Neuronal stem cell (in vitro differentiated cells): ENCODE measurements at regions not wholly inside any gene's neighbourhood (a gene's known extent, or its start where the extent isn't known, plus 50 kb on each side); places are given as distances from the start of the nearest gene placed in this dataset.

ENCODE experiments used
- DNase-seq: peaks from one replicate; pipeline ENCODE4 v3.0.0-alpha.2; 2013; ENCODE audit warnings: low spot score
- H2AFZ ChIP-seq: one replicate; pipeline ENCODE4 v1.6.1; 2013; ENCODE audit warnings: mild to moderate bottlenecking, low read length, inconsistent platforms
- H2AK5ac ChIP-seq: 2 replicates; pipeline ENCODE4 v1.6.1; 2013; ENCODE audit warnings: low read depth, mild to moderate bottlenecking, inconsistent platforms, low read length, moderate library complexity, mixed read lengths
- H2BK120ac ChIP-seq: 2 replicates; pipeline ENCODE4 v1.6.1; 2013; ENCODE audit warnings: low read depth, mild to moderate bottlenecking, inconsistent platforms, low read length, moderate library complexity, mixed read lengths
- H2BK12ac ChIP-seq: one replicate; pipeline ENCODE4 v1.6.1; 2013; ENCODE audit warnings: low read length, inconsistent platforms
- H2BK15ac ChIP-seq: 2 replicates; pipeline ENCODE4 v1.6.1; 2013; ENCODE audit warnings: mild to moderate bottlenecking, low read length, inconsistent platforms, mixed read lengths
- H2BK5ac ChIP-seq: one replicate; pipeline ENCODE4 v1.6.1; 2013; ENCODE audit warnings: inconsistent platforms, mild to moderate bottlenecking, low read length, moderate library complexity
- H3K14ac ChIP-seq: one replicate; pipeline ENCODE4 v1.6.1; 2013; ENCODE audit warnings: low read length, inconsistent platforms
- H3K18ac ChIP-seq: 2 replicates; pipeline ENCODE4 v1.6.1; 2013; ENCODE audit warnings: low read length, inconsistent platforms
- H3K23ac ChIP-seq: 2 replicates; pipeline ENCODE4 v1.6.1; 2013; ENCODE audit warnings: low read depth, mild to moderate bottlenecking, mixed read lengths, low read length, inconsistent platforms; ENCODE audit not compliant: poor library complexity
- H3K27ac ChIP-seq: replicated peaks from 3 replicates; pipeline ENCODE4 v1.5.1; 2013; ENCODE audit warnings: low read length, inconsistent platforms
- H3K27me3 ChIP-seq, 3 experiments: 2 replicates each; pipeline ENCODE4 v1.6.1; 2013; ENCODE audit warnings: low read length in 3 of 3, mild to moderate bottlenecking in 2 of 3, inconsistent platforms in 1 of 3, low read depth in 1 of 3, mixed read lengths in 1 of 3, moderate library complexity in 1 of 3; ENCODE audit not compliant: control insufficient read depth in 3 of 3, insufficient read depth in 3 of 3
- H3K36me3 ChIP-seq, 2 donors: replicated peaks in 1 of 2; 2 replicates each; pipeline ENCODE4 v1.6.1; 2013; ENCODE audit warnings: low read length in 2 of 2; ENCODE audit not compliant: control insufficient read depth in 2 of 2, insufficient read depth in 2 of 2
- H3K4ac ChIP-seq: 2 replicates; pipeline ENCODE4 v1.6.1; 2013; ENCODE audit warnings: inconsistent platforms, mild to moderate bottlenecking, low read length, moderate library complexity
- H3K4me1 ChIP-seq, 2 donors: 1 replicate in 1 of 2; 2 replicates in 1 of 2; pipeline ENCODE4 v1.6.1; 2013; ENCODE audit warnings: low read length in 2 of 2, low read depth in 1 of 2; ENCODE audit not compliant: control insufficient read depth in 2 of 2, insufficient read depth in 1 of 2
- H3K4me2 ChIP-seq: one replicate; pipeline ENCODE4 v1.6.1; 2013; ENCODE audit warnings: mild to moderate bottlenecking, low read length, inconsistent platforms; ENCODE audit not compliant: insufficient read depth, poor library complexity, severe bottlenecking
- H3K4me3 ChIP-seq, 2 donors: 2 replicates each; pipeline ENCODE4 v1.5.1; 2013; ENCODE audit warnings: low read length in 2 of 2, mild to moderate bottlenecking in 2 of 2, inconsistent platforms in 1 of 2, moderate library complexity in 1 of 2
- H3K79me1 ChIP-seq: one replicate; pipeline ENCODE4 v1.6.1; 2013; ENCODE audit warnings: low read depth, mild to moderate bottlenecking, inconsistent platforms, low read length, moderate library complexity
- H3K9ac ChIP-seq: one replicate; pipeline ENCODE4 v1.6.1; 2013; ENCODE audit warnings: mild to moderate bottlenecking, low read depth, low read length, inconsistent platforms; ENCODE audit not compliant: poor library complexity
- H3K9me3 ChIP-seq, 2 donors: replicated peaks in 1 of 2; 2 replicates each; pipeline versions ENCODE3 to v1.6.1; 2013; ENCODE audit warnings: low read length in 2 of 2, mild to moderate bottlenecking in 2 of 2, inconsistent platforms in 1 of 2, low read depth in 1 of 2, mixed read lengths in 1 of 2, moderate library complexity in 1 of 2; ENCODE audit not compliant: control insufficient read depth in 2 of 2, insufficient read depth in 1 of 2
- H4K8ac ChIP-seq: one replicate; pipeline ENCODE4 v1.6.1; 2013; ENCODE audit warnings: low read depth, mild to moderate bottlenecking, inconsistent platforms, low read length, moderate library complexity
- H4K91ac ChIP-seq: one replicate; pipeline ENCODE4 v1.6.1; 2013; ENCODE audit warnings: low read length, low read depth, mild to moderate bottlenecking, inconsistent platforms; ENCODE audit not compliant: poor library complexity
- WGBS, 2 donors: extraction: QIAGEN DNeasy Blood & Tissue Kit; methylation state at CpG; one replicate each; pipeline ENCODE4 v1.1.7; 2013; ENCODE audit warnings: missing lambda C conversion rate in 2 of 2, mixed read lengths in 1 of 2; ENCODE audit not compliant: insufficient read length in 2 of 2, insufficient replicate concordance in 1 of 2; ENCODE audit errors: extremely low coverage in 2 of 2; 5-methylcytosine and 5-hydroxymethylcytosine counted together

- no peak overlapping the region for H2BK15ac ChIP-seq
- no CpG with 5 or more reads among the region's 5 CpGs for WGBS, 2 donors
- H3K4ac ChIP-seq, result no peak overlapping the region
- H2BK120ac ChIP-seq, result no peak overlapping the region
- H3K27me3 ChIP-seq, result peaks cover 0 to 19% (median 0%) of the 10 kb centered on the region in 3 experiments
- no peak overlapping the region for H2BK12ac ChIP-seq
- H3K79me1 ChIP-seq, result no peaks in the 10 kb centered on the region
- no peaks in the 10 kb centered on the region for H3K9me3 ChIP-seq
- peaks cover 9 to 12% of the 10 kb centered on the region in 2 donors for H3K4me1 ChIP-seq
- H2AFZ ChIP-seq, result no peak overlapping the region
- no peak overlapping the region for H3K18ac ChIP-seq
- no peak overlapping the region for H4K91ac ChIP-seq
- no peak overlapping the region for H3K23ac ChIP-seq
- H3K4me3 ChIP-seq, result no peak overlapping the region
- H3K36me3 ChIP-seq, result no peaks in the 10 kb centered on the region
- H2AK5ac ChIP-seq, result no peak overlapping the region
- no peak overlapping the region for H3K9ac ChIP-seq
- no peak for DNase-seq
- H3K4me2 ChIP-seq, result no peak overlapping the region
- no peak overlapping the region for H3K27ac ChIP-seq
- no peak overlapping the region for H2BK5ac ChIP-seq
- no peak overlapping the region for H3K14ac ChIP-seq
- no peak overlapping the region for H4K8ac ChIP-seq
These were observed 292.2 kb downstream of the RRAGC start for GRCh38 chr1:38567401-38567800.

GRCh38 chr1:38565020-38565491 lies 294.5 kb downstream of the RRAGC start:
- Histone ChIP-seq H2AFZ (no peak overlapping the region), H2BK5ac (no peak overlapping the region), H2AK5ac (no peak overlapping the region), H3K4ac (no peak overlapping the region), H3K9me3 (no peaks in the 10 kb centered on the region), H4K91ac (no peak overlapping the region), H2BK15ac (no peak overlapping the region), H3K4me2 (no peak overlapping the region), H3K18ac (no peak overlapping the region), H3K4me3 (no peak overlapping the region), H3K79me1 (no peaks in the 10 kb centered on the region), H2BK12ac (no peak overlapping the region), H3K14ac (no peak overlapping the region), H4K8ac (no peak overlapping the region), H3K4me1 (peaks cover 0 to 2% of the 10 kb centered on the region in 2 donors), H3K27ac (no peak overlapping the region), H3K9ac (no peak overlapping the region), H3K23ac (no peak overlapping the region), H3K27me3 (peaks cover 0 to 16% (median 2%) of the 10 kb centered on the region in 3 experiments), H3K36me3 (no peaks in the 10 kb centered on the region), H2BK120ac (no peak overlapping the region)
- no peak for DNase-seq
- no CpG with 5 or more reads among the region's 5 CpGs for WGBS, 2 donors

DNA sequence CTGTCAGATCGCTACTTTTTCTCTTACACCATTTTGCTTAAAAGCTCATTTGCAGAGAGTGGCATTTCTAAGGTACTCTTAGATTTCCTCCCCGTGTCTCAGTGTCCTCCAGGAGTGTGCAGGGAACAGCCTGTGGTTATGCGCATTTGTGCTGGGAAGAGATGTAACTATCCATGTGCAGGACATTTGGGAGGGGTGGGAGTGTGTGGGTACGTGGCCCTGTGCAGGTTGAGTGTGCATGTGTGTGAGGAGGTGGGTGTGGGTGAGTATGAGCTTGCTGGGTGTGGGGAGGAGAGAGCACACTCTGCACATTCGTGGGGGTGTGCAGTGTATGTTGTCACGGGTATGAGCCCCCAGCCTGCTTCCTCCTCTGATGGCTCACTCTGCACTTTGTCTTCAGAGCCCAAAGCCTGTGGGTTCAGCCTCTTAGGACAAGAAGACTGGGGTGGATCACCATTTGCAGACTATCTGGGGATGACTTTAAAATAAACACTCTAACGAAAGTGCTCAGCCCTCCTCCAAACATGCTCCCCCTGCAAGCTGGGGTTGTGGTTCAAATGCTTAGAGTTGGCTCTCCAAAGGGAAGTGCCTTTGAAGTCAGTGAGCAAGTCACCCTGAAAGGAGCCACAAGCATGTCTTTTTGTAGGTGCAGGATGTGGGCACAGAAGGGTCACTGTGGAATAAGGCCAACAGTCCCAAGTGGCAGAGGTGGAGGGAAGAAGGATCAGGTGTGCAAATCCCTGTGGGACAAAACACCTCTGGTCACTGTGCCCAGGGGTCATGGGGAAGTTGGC lies 295.4 kb downstream of the RRAGC start:
- H3K4me3 ChIP-seq, result no peak overlapping the region
- no peak overlapping the region for H2BK15ac ChIP-seq
- H4K91ac ChIP-seq, result no peak overlapping the region
- H3K36me3 ChIP-seq, result no peaks in the 10 kb centered on the region
- no peak overlapping the region for H3K4me2 ChIP-seq
- no peak overlapping the region for H2AK5ac ChIP-seq
- DNase-seq, result no peak
- H2AFZ ChIP-seq, result no peak overlapping the region
- H3K9me3 ChIP-seq, result no peaks in the 10 kb centered on the region
- H3K4ac ChIP-seq, result no peak overlapping the region
- peaks cover 4 to 7% of the 10 kb centered on the region in 2 donors for H3K4me1 ChIP-seq
- no peak overlapping the region for H3K23ac ChIP-seq
- H3K79me1 ChIP-seq, result no peaks in the 10 kb centered on the region
- WGBS, 2 donors, result no CpG with 5 or more reads among the region's 7 CpGs
- H3K9ac ChIP-seq, result no peak overlapping the region
- peaks cover 0 to 12% (median 2%) of the 10 kb centered on the region in 3 experiments for H3K27me3 ChIP-seq
- no peak overlapping the region for H2BK120ac ChIP-seq
- H2BK5ac ChIP-seq, result no peak overlapping the region
- no peak overlapping the region for H2BK12ac ChIP-seq
- no peak overlapping the region for H3K27ac ChIP-seq
- H4K8ac ChIP-seq, result no peak overlapping the region
- H3K14ac ChIP-seq, result no peak overlapping the region
- H3K18ac ChIP-seq, result peak overlapping the region; percentile 9

DNA sequence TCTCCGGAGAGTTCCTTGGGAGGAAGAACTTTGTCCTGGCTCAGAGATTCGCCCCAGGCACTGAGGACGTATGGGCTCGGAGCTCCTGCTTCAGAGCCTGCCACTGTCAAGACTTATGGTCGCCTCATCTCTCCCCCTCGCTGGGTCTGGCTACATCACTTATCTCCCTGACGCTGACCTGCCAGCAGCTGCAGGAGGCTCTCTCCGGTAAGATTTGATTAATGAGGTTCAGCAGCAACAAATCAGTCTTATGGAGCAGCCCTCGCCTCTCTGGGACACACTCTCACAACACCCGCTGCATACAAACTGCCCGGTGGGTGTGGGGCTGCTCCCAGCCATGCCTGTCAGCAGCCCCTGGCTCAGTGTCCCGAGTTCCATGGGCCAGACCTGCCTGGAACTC lies 297.8 kb downstream of the RRAGC start:
- H3K14ac ChIP-seq, result no peak overlapping the region
- peaks cover 17 to 18% of the 10 kb centered on the region in 2 donors for H3K4me1 ChIP-seq

More for the DNA sequence above, 297.8 kb downstream of the RRAGC start:
- H2BK15ac ChIP-seq, result no peak overlapping the region
- H4K91ac ChIP-seq, result no peak overlapping the region
- no peak overlapping the region for H4K8ac ChIP-seq
- no peak overlapping the region for H3K27ac ChIP-seq
- H3K23ac ChIP-seq, result no peak overlapping the region
- no CpG with 5 or more reads among the region's 12 CpGs for WGBS, 2 donors
- H3K36me3 ChIP-seq, result no peaks in the 10 kb centered on the region
- H3K27me3 ChIP-seq, result peaks cover 0 to 14% (median 2%) of the 10 kb centered on the region in 3 experiments
- H3K79me1 ChIP-seq, result no peaks in the 10 kb centered on the region
- no peak overlapping the region for H2BK120ac ChIP-seq
- no peaks in the 10 kb centered on the region for H3K9me3 ChIP-seq
- DNase-seq, result no peak
- no peak overlapping the region for H2BK12ac ChIP-seq
- no peak overlapping the region for H2AK5ac ChIP-seq
- no peak overlapping the region for H3K18ac ChIP-seq
- no peak overlapping the region for H3K4me3 ChIP-seq
- no peak overlapping the region for H3K9ac ChIP-seq
- no peak overlapping the region for H3K4ac ChIP-seq
- no peak overlapping the region for H3K4me2 ChIP-seq
- H2BK5ac ChIP-seq, result no peak overlapping the region
- no peak overlapping the region for H2AFZ ChIP-seq
